HCT116 (cell line): ENCODE measurements at regions not wholly inside any gene's neighbourhood (a gene's known extent, or its start where the extent isn't known, plus 50 kb on each side); places are given as distances from the start of the nearest gene placed in this dataset.

Source experiments
- ATAC-seq: fragments of 200-7000 bp; cut with Tn5 transposase; 2 replicates; pipeline ENCODE4 v1.9.1; 2020; ENCODE audit warnings: mild to moderate bottlenecking, moderate library complexity
- BruUV-seq: library from RNA; stranded (reverse); fragments of 400-500 nt; replicated peaks from 2 replicates; lab custom pipeline; 2021; lab: Mats Ljungman, UMichigan
- CTCF ChIA-PET: fragments of 300-600 bp; sonication (Branson Sonifier 250); formaldehyde crosslinking; loops from one replicate; lab custom pipeline; 2021; ENCODE audit warnings: antibody characterized with exemption; lab: Charles Lee
- POLR2A ChIA-PET: fragments of 300-600, 350-600 bp; sonication (Branson Sonifier 250); formaldehyde crosslinking; loops from one replicate; lab custom pipeline; 2021; ENCODE audit warnings: antibody characterized with exemption; lab: Charles Lee
- RAD21 ChIA-PET, 2 experiments: fragments of 300-600 bp; sonication (Branson Sonifier 250); formaldehyde crosslinking; loops; one replicate each; lab custom pipeline; 2023; ENCODE audit warnings: low total read pairs in 2 of 2; ENCODE audit not compliant: uncharacterized antibody in 2 of 2, unreplicated experiment in 2 of 2, low non-redundant PET in 1 of 2; lab: Charles Lee
- DNase-seq: peaks from one replicate; pipeline ENCODE4 v3.0.0-alpha.2; 2010; ENCODE audit warnings: low read depth, low spot score
- H2AFZ ChIP-seq: fragments of 200-600 bp; shearing (Covaris generic), sonication (generic); 2 replicates; pipeline ENCODE4 v1.6.1; 2017; ENCODE audit warnings: low read depth, mixed run types, mixed read lengths, antibody characterized with exemption, low read length; ENCODE audit not compliant: poor library complexity, severe bottlenecking
- H3K27ac ChIP-seq: 2 replicates; pipeline ENCODE4 v1.5.1; 2012; ENCODE audit warnings: low read depth, low read length
- H3K27me3 ChIP-seq: fragments of 200-600 bp; sonication (generic); 2 replicates; pipeline ENCODE4 v1.6.1; 2016; ENCODE audit warnings: mixed run types, low read length, mixed read lengths; ENCODE audit not compliant: insufficient read depth
- H3K36me3 ChIP-seq, 2 experiments: fragments of 200-500 bp in 1 of 2; fragments of 200-600 bp in 1 of 2; sonication (Bioruptor generic) in 1 of 2; sonication (generic) in 1 of 2; 2 replicates each; pipeline versions ENCODE4 v1.5.1 to v1.6.1; 2014 to 2016; ENCODE audit warnings: low read length in 2 of 2, inconsistent platforms in 1 of 2, mixed read lengths in 1 of 2, mixed run types in 1 of 2; ENCODE audit not compliant: insufficient read depth in 2 of 2, control insufficient read depth in 1 of 2
- H3K4me1 ChIP-seq, 2 experiments: fragments of 200-600 bp in 1 of 2; sonication (generic) in 1 of 2; 2 replicates each; pipeline versions ENCODE4 v1.5.1 to v1.6.1; 2012 to 2017; ENCODE audit warnings: low read length in 2 of 2, inconsistent platforms in 1 of 2, mild to moderate bottlenecking in 1 of 2, mixed read lengths in 1 of 2, mixed run types in 1 of 2, moderate library complexity in 1 of 2; ENCODE audit not compliant: insufficient read depth in 2 of 2, control insufficient read depth in 1 of 2
- H3K4me2 ChIP-seq: fragments of 200-600 bp; sonication (generic); 2 replicates; pipeline ENCODE4 v1.6.1; 2017; ENCODE audit warnings: mixed run types, low read length, mixed read lengths
- H3K4me3 ChIP-seq, 2 experiments: fragments of 200-600 bp in 1 of 2; sonication (generic) in 1 of 2; replicated peaks in 1 of 2; 2 replicates each; pipeline ENCODE4 v1.5.1; 2011 to 2016; ENCODE audit warnings: low read length in 2 of 2, control low read depth in 1 of 2, low read depth in 1 of 2, mild to moderate bottlenecking in 1 of 2, mixed read lengths in 1 of 2, mixed run types in 1 of 2
- H3K79me2 ChIP-seq: fragments of 200-600 bp; sonication (generic); 2 replicates; pipeline ENCODE4 v1.6.1; 2017; ENCODE audit warnings: mild to moderate bottlenecking, mixed run types, low read length, moderate library complexity, mixed read lengths; ENCODE audit not compliant: insufficient read depth
- H3K9ac ChIP-seq: fragments of 200-600 bp; sonication (generic); 2 replicates; pipeline ENCODE4 v1.6.1; 2016; ENCODE audit warnings: low read length, mixed read lengths
- H3K9me2 ChIP-seq: fragments of 200-600 bp; sonication (generic), shearing (Covaris generic); 2 replicates; pipeline ENCODE4 v1.6.1; 2017; ENCODE audit warnings: mixed run types, mild to moderate bottlenecking, moderate library complexity; ENCODE audit not compliant: insufficient read depth
- H3K9me3 ChIP-seq, 2 experiments: fragments of 200-500 bp in 1 of 2; fragments of 200-600 bp in 1 of 2; sonication (Bioruptor generic) in 1 of 2; sonication (generic) in 1 of 2; 2 replicates each; pipeline ENCODE4 v1.6.1; 2014 to 2017; ENCODE audit warnings: low read length in 2 of 2, mixed read lengths in 2 of 2, inconsistent platforms in 1 of 2, low read depth in 1 of 2, mild to moderate bottlenecking in 1 of 2, mixed run types in 1 of 2, moderate library complexity in 1 of 2; ENCODE audit not compliant: control insufficient read depth in 1 of 2, insufficient read depth in 1 of 2
- H4K20me1 ChIP-seq: fragments of 200-600 bp; sonication (generic), shearing (Covaris generic); 2 replicates; pipeline ENCODE4 v1.6.1; 2017; ENCODE audit warnings: mixed run types, mild to moderate bottlenecking, moderate library complexity; ENCODE audit not compliant: insufficient read depth
- FOSL1 ChIP-seq: IDR thresholded peaks from 2 replicates; pipeline ENCODE4 v1.6.1; 2012; ENCODE audit warnings: low read depth
- POLR2AphosphoS5 ChIP-seq: IDR thresholded peaks from 2 replicates; pipeline ENCODE4 v1.6.1; 2011; ENCODE audit warnings: mild to moderate bottlenecking, low read depth, low read length, moderate library complexity
- TCF7L2 ChIP-seq: IDR thresholded peaks from 2 replicates; pipeline ENCODE4 v1.7.0; 2011; ENCODE audit warnings: borderline replicate concordance, inconsistent platforms; ENCODE audit not compliant: insufficient read depth, insufficient read length; ENCODE audit errors: extremely low read depth
- ZBTB33 ChIP-seq: IDR thresholded peaks from 2 replicates; pipeline ENCODE4 v1.6.1; 2011; ENCODE audit warnings: mild to moderate bottlenecking, low read length, moderate library complexity; ENCODE audit not compliant: insufficient replicate concordance; ENCODE audit errors: extremely low read depth
- ZNF274 ChIP-seq: fragments of 200-500 bp; sonication (Bioruptor generic); IDR thresholded peaks from 2 replicates; pipeline ENCODE4 v1.6.1; 2014; ENCODE audit warnings: mild to moderate bottlenecking, low read depth, low read length, inconsistent platforms
- intact Hi-C: fragments of 100-400 bp; cut with micrococcal nuclease; formaldehyde crosslinking; loops from 2 replicates; pipeline ENCODE4 v1.10.0; 2022
- TF ChIP-seq, protein P1 (sequence below): IDR thresholded peaks from 2 replicates; pipeline ENCODE4 v1.6.1; 2012

GRCh38 chr20:6916938-6917337 is 149.5 kb downstream of the BMP2 start (continued):
- TF ChIP-seq, protein P1, sequence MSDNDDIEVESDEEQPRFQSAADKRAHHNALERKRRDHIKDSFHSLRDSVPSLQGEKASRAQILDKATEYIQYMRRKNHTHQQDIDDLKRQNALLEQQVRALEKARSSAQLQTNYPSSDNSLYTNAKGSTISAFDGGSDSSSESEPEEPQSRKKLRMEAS, result no peak
- TF ChIP-seq ZBTB33, result no peak
- no peak for TF ChIP-seq ZNF274

- Histone ChIP-seq H3K9ac (no peak overlapping the region), H3K4me1 (no peaks in the 10 kb centered on the region), H3K27ac (no peak overlapping the region), H3K4me2 (no peak overlapping the region), H3K27me3 (no peaks in the 10 kb centered on the region), H3K4me3 (no peak overlapping the region), H3K9me2 (no peaks in the 10 kb centered on the region), H4K20me1 (no peaks in the 10 kb centered on the region), H2AFZ (no peak overlapping the region), H3K9me3 (peaks cover 0 to 10% of the 10 kb centered on the region in 2 experiments; a peak in 2 of 4 replicates), H3K79me2 (no peaks in the 10 kb centered on the region), H3K36me3 (no peaks in the 10 kb centered on the region)
- DNase-seq (no peak), ATAC-seq (no peak)
- POLR2A ChIA-PET, result no interaction called here
- CTCF ChIA-PET, result no interaction called here
- TF ChIP-seq POLR2AphosphoS5 (no peak), TCF7L2 (no peak), FOSL1 (no peak), ZNF274 (no peak)
- no TSS peak for BruUV-seq
- intact Hi-C loops, result no loop called here
- RAD21 ChIA-PET, result no interaction called here
Measured at GRCh38 chr20:6919792-6920468, 152.4 kb downstream of the BMP2 start.
